LNCaP clone FGC (cell line): ENCODE measurements at regions not wholly inside any gene's neighbourhood (a gene's known extent, or its start where the extent isn't known, plus 50 kb on each side); places are given as distances from the start of the nearest gene placed in this dataset.

ENCODE experiments used
- DNase-seq: peaks from one replicate; pipeline ENCODE4 v3.0.0-alpha.2; 2011; ENCODE audit warnings: low read depth
- H3K4me3 ChIP-seq: 2 replicates; pipeline ENCODE4 v1.5.1; 2011; ENCODE audit warnings: mild to moderate bottlenecking, low read depth, low read length, control low read depth
- TF ChIP-seq, protein P1 (sequence below): IDR thresholded peaks from 2 replicates; pipeline ENCODE4 v1.5.1; 2012; ENCODE audit warnings: mild to moderate bottlenecking; ENCODE audit not compliant: control insufficient read depth, insufficient read depth; ENCODE audit errors: extremely low read depth

DNA sequence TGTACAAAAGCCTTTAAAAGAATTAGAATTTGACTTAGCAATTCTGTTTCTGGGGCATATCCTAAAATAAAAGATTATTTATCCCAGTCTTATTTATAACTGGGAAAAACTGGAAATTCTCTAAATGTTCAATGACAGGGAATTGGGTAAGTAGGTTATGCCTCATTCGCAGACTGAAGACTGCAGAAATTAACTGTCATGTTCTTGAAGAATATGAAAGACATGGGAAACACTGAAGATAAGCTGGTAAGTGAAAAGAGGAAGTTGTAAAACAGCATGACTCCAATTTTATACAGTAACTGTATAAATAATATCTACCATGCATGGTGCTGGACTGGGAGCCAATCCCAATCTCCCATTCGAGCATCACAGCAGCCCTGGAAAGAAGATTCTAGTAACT, 50.6 kb upstream of the SLC2A1 start:
- TF ChIP-seq, protein P1, sequence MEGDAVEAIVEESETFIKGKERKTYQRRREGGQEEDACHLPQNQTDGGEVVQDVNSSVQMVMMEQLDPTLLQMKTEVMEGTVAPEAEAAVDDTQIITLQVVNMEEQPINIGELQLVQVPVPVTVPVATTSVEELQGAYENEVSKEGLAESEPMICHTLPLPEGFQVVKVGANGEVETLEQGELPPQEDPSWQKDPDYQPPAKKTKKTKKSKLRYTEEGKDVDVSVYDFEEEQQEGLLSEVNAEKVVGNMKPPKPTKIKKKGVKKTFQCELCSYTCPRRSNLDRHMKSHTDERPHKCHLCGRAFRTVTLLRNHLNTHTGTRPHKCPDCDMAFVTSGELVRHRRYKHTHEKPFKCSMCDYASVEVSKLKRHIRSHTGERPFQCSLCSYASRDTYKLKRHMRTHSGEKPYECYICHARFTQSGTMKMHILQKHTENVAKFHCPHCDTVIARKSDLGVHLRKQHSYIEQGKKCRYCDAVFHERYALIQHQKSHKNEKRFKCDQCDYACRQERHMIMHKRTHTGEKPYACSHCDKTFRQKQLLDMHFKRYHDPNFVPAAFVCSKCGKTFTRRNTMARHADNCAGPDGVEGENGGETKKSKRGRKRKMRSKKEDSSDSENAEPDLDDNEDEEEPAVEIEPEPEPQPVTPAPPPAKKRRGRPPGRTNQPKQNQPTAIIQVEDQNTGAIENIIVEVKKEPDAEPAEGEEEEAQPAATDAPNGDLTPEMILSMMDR: no peak
- no peak overlapping the region for H3K4me3 ChIP-seq
- DNase-seq: peak; percentile 90

DNA sequence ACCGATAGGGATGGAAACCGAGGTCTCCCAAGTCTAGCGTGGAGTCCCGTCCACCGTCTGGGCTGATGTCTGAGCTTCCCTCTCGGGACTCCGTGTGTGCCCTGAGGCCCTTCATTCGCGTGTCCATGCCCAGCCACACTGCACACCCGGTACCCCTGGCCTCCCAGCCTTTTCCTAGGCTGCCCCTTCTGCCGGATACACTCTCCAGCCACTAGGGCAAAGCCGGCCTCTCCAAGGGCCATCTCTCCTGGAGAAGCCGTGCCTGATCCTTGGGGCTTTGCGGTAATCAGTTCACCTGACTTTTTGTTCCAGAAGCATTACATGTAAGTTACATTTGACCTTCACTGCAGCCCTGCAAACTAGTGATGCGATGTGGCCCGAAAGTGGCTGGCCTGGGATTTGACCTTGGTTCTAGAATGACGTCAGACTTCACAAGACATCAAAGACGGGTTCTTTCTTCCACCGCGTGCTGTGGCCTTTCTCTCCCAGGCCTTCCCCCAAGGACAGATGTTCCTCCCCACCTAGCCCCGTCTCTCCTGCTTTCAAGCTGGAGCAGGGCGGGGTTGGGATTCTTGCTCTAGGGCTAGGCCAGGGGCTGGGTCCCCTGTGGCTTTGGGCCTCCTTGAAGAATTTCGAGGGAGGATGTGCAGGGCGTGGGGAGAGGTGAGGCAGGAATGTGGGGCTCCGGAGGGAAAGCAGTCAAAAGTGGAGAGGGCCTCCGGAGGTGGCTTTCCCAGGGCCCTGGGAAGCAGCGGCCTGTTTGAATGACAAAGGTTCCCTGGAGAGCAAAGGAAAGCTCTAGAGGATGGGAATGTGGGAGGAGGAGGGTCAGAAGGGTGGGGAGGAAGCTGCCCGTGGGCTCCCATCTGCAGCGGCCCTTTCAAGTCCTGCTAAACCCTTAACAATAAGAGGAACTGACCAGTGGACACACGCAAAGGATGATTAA, 49.7 kb upstream of the SLC2A1 start:
- DNase-seq: no peak
- TF ChIP-seq, protein P1: no peak
- no peak overlapping the region for H3K4me3 ChIP-seq
